Psoas muscle (tissue), 7 donors: ENCODE measurements at regions not wholly inside any gene's neighbourhood (a gene's known extent, or its start where the extent isn't known, plus 50 kb on each side); places are given as distances from the start of the nearest gene placed in this dataset.
A peak's percentile ranks its signal among the peaks of the same experiment; 100 is the strongest.

Experiments
- ATAC-seq, 4 donors: fragments of 200-7000 bp; cut with Tn5 transposase; one replicate each; pipeline ENCODE4 v1.9.1; 2020; ENCODE audit warnings: moderate library complexity in 3 of 4, mild to moderate bottlenecking in 2 of 4
- DNase-seq, 2 donors: peaks; one replicate each; pipeline ENCODE4 v3.0.0-alpha.2; 2020
- H3K27ac ChIP-seq: fragments of 200-600 bp; one replicate; pipeline ENCODE4 v1.8.0; 2022
- H3K27me3 ChIP-seq, 3 donors: fragments of 200-600 bp in 1 of 3; one replicate each; pipeline versions ENCODE4 v1.6.1 to v1.8.0; 2013 to 2022; ENCODE audit warnings: low read length in 2 of 3, mild to moderate bottlenecking in 2 of 3, moderate library complexity in 1 of 3; ENCODE audit not compliant: insufficient read depth in 3 of 3
- H3K36me3 ChIP-seq, 2 donors: fragments of 200-600 bp in 1 of 2; one replicate each; pipeline versions ENCODE4 v1.6.1 to v1.8.0; 2013 to 2022; ENCODE audit warnings: low read depth in 1 of 2, mild to moderate bottlenecking in 1 of 2, moderate library complexity in 1 of 2; ENCODE audit not compliant: insufficient read depth in 1 of 2
- H3K4me1 ChIP-seq: fragments of 200-600 bp; one replicate; pipeline ENCODE4 v1.8.0; 2022
- H3K4me3 ChIP-seq: fragments of 200-600 bp; one replicate; pipeline ENCODE4 v1.8.0; 2022; ENCODE audit warnings: mild to moderate bottlenecking
- H3K9me3 ChIP-seq: fragments of 200-600 bp; one replicate; pipeline ENCODE4 v1.8.0; 2022
- CTCF ChIP-seq: fragments of 200-600 bp; IDR thresholded peaks from one replicate; pipeline ENCODE4 v1.8.0; 2022; ENCODE audit warnings: antibody characterized with exemption
- WGBS, 3 donors: extraction: QIAGEN DNeasy Blood & Tissue Kit; methylation state at CpG; one replicate each; pipeline versions ENCODE4 v1.1.6 to v1.1.7; 2013; 5-methylcytosine and 5-hydroxymethylcytosine counted together
- intact Hi-C, 2 donors: fragments of 100-400 bp; cut with DNase I; formaldehyde crosslinking; loops; one replicate each; pipeline versions ENCODE4 v1.11.0 to v1.14.2; 2022
- donor health status: healthy with polysubstance abuse.
- donor health status: DM: no; HTN: no; CAD: no; lungs with moderate emphysema.
- donor health status: Bipolar disorder and iron deficiency.
- donor health status: healthy.
- donor health status: DM: yes; HTN: yes; CAD: no.
- donor health status: DM: no; HTN: no; CAD: no.
- donor health status: DM: yes; HTN: yes; CAD: no.

GRCh38 chrX:33339219-33339618, 127.9 kb upstream of the DMD start:
- Histone ChIP-seq H3K27ac (peak overlapping the region; percentile 34), H3K36me3 (no peaks in the 10 kb centered on the region), H3K9me3 (no peaks in the 10 kb centered on the region), H3K4me1 (no peaks in the 10 kb centered on the region), H3K27me3 (peaks cover 0 to 3% (median 0%) of the 10 kb centered on the region in 3 donors), H3K4me3 (peak overlapping the region; percentile 58)
- 11 to 21% (median 17%) methylated on average over 9 of the region's 9 CpGs for WGBS, 3 donors
- no peak for TF ChIP-seq CTCF
- no peak for DNase-seq
- ATAC-seq = peak; percentile 39 to 69 (median 56)
- intact Hi-C loops = loop anchor here in 1 of 2 donors (5.0 kb wide), 2 partner anchors 127 to 807 kb away; partner anchors contain the start of gene DMD

GRCh38 chrX:33336783-33337182, 125.4 kb upstream of the DMD start:
- Histone ChIP-seq H3K36me3 (no peaks in the 10 kb centered on the region), H3K27ac (no peak overlapping the region), H3K9me3 (no peaks in the 10 kb centered on the region), H3K4me1 (no peaks in the 10 kb centered on the region), H3K27me3 (peaks cover 0 to 3% (median 0%) of the 10 kb centered on the region in 3 donors), H3K4me3 (peak overlapping the region; percentile 58)
- DNase-seq (no peak), ATAC-seq (peak; percentile 62 to 84 (median 70))
- 17 to 25% (median 19%) methylated on average over 6 of the region's 6 CpGs for WGBS, 3 donors
- intact Hi-C loops = loop anchor here in 1 of 2 donors (5.0 kb wide), 2 partner anchors 124 to 804 kb away; partner anchors contain the start of gene DMD
- TF ChIP-seq CTCF = peak; percentile 51

GRCh38 chrX:33333271-33333670, 121.9 kb upstream of the DMD start:
- no peaks in the 10 kb centered on the region for H3K9me3 ChIP-seq
- WGBS, 3 donors = 52 to 90% (median 81%) methylated on average over 2 of the region's 2 CpGs
- ATAC-seq (no peak), DNase-seq (no peak)
- H3K36me3 ChIP-seq = no peaks in the 10 kb centered on the region
- H3K27me3 ChIP-seq = peaks cover 0 to 3% (median 0%) of the 10 kb centered on the region in 3 donors
- intact Hi-C loops = no loop called here
- H3K4me3 ChIP-seq = no peak overlapping the region
- H3K4me1 ChIP-seq = no peaks in the 10 kb centered on the region
- H3K27ac ChIP-seq = no peak overlapping the region
- TF ChIP-seq CTCF = no peak

GRCh38 chrX:33330798-33331197, 119.4 kb upstream of the DMD start:
- ATAC-seq = no peak
- H3K9me3 ChIP-seq = no peaks in the 10 kb centered on the region
- peaks cover 0 to 3% (median 0%) of the 10 kb centered on the region in 3 donors for H3K27me3 ChIP-seq
- H3K4me3 ChIP-seq = no peak overlapping the region
- no peaks in the 10 kb centered on the region for H3K4me1 ChIP-seq
- DNase-seq = no peak
- H3K36me3 ChIP-seq = no peaks in the 10 kb centered on the region
- TF ChIP-seq CTCF = no peak
- 34 to 62% (median 37%) methylated on average over 3 of the region's 3 CpGs for WGBS, 3 donors
- H3K27ac ChIP-seq = no peak overlapping the region
- intact Hi-C loops = no loop called here

- no peaks in the 10 kb centered on the region for H3K27me3 ChIP-seq
- WGBS, 3 donors = 68 to 98% (median 94%) methylated on average over 2 of the region's 2 CpGs
- no peak overlapping the region for H3K27ac ChIP-seq
- intact Hi-C loops = no loop called here
- no peak overlapping the region for H3K4me3 ChIP-seq
- no peaks in the 10 kb centered on the region for H3K4me1 ChIP-seq
- DNase-seq (no peak), ATAC-seq (no peak)
- H3K36me3 ChIP-seq = no peaks in the 10 kb centered on the region
- no peaks in the 10 kb centered on the region for H3K9me3 ChIP-seq
- peak; percentile 4 for TF ChIP-seq CTCF
Measured at GRCh38 chrX:33324099-33324498, 112.8 kb upstream of the DMD start.
